ENCODE measurements at regions not wholly inside any gene's neighbourhood (a gene's known extent, or its start where the extent isn't known, plus 50 kb on each side); places are given as distances from the start of the nearest gene placed in this dataset.

DNA sequence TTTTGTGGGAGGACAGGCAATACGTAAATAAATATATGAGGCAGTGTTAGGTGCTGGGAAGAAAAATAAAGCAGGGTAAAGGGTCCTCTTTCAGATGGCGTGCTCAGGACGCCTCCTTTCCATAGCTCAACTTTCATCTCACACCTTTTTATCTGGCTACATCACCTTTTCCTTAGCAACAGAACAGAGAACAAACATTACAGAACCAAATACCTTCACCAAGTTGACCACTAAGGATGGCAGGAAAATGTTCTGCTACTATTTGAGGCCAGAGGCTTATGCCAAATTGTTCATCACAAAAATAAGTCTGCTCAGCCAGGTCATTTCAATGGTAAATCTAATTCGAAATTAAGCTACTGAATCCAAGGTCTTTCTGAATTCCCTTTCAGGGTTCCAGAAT lies 149.2 kb upstream of the C1orf21 start:
- WGBS (ENCODE audit: extremely low coverage, insufficient read length, low lambda C conversion rate) = no CpG with 5 or more reads among the region's 4 CpGs
- H2BK15ac ChIP-seq (ENCODE audit: low read depth, low read length) = no peak overlapping the region
- H3K56ac ChIP-seq (ENCODE audit: insufficient read length, low read depth, low read length) = no peak overlapping the region
- no peak overlapping the region for H2BK12ac ChIP-seq (ENCODE audit: insufficient read length, low read depth, low read length)
- no peak overlapping the region for H2BK20ac ChIP-seq (ENCODE audit: low read depth, low read length, poor library complexity, severe bottlenecking)
- no peak overlapping the region for H3K14ac ChIP-seq (ENCODE audit: insufficient read depth, low read length)
- Mint-ChIP-seq H3K4me3 (no peak overlapping the region), H3K27me3 (ENCODE audit: low read depth) (peaks cover 4% of the 10 kb centered on the region), H3K27ac (no peak overlapping the region), H3K4me1 (peaks cover 0 to under 1% of the 10 kb centered on the region in 2 experiments; a peak in 1 of 4 replicates), H3K9me3 (peaks cover 20 to 21% of the 10 kb centered on the region in 2 experiments), H3K36me3 (ENCODE audit: insufficient read depth in 1 of 3, low read depth in 3 of 3) (peaks cover 6 to 23% (median 8%) of the 10 kb centered on the region in 3 experiments; a peak in 6 of 7 replicates)
- no peak overlapping the region for H2BK5ac ChIP-seq (ENCODE audit: insufficient read length, low read length)
- no peak overlapping the region for H3T11ph ChIP-seq (ENCODE audit: low read length)
- no peak overlapping the region for H2AFZ ChIP-seq (ENCODE audit: low read length)
- H3K4me1 ChIP-seq (ENCODE audit: insufficient read depth, low read length) = no peaks in the 10 kb centered on the region
- H4K20me1 ChIP-seq (ENCODE audit: control insufficient read depth, insufficient read depth, insufficient read length) = no peaks in the 10 kb centered on the region
- no peaks in the 10 kb centered on the region for H3K23me2 ChIP-seq (ENCODE audit: insufficient read length, low read depth, low read length, poor library complexity, severe bottlenecking)
- H4K5ac ChIP-seq (ENCODE audit: insufficient read length, low read depth, low read length) = no peak overlapping the region
- no peaks in the 10 kb centered on the region for H3K9me3 ChIP-seq (ENCODE audit: control insufficient read depth, low read depth, low read length)
- TF ChIP-seq, protein P1, sequence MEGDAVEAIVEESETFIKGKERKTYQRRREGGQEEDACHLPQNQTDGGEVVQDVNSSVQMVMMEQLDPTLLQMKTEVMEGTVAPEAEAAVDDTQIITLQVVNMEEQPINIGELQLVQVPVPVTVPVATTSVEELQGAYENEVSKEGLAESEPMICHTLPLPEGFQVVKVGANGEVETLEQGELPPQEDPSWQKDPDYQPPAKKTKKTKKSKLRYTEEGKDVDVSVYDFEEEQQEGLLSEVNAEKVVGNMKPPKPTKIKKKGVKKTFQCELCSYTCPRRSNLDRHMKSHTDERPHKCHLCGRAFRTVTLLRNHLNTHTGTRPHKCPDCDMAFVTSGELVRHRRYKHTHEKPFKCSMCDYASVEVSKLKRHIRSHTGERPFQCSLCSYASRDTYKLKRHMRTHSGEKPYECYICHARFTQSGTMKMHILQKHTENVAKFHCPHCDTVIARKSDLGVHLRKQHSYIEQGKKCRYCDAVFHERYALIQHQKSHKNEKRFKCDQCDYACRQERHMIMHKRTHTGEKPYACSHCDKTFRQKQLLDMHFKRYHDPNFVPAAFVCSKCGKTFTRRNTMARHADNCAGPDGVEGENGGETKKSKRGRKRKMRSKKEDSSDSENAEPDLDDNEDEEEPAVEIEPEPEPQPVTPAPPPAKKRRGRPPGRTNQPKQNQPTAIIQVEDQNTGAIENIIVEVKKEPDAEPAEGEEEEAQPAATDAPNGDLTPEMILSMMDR (conservative IDR thresholded peaks at IDR 0.05) = no peak
- no peaks in the 10 kb centered on the region for H3K79me1 ChIP-seq (ENCODE audit: insufficient read depth, low read depth, low read length, poor library complexity, severe bottlenecking)
- H3K4ac ChIP-seq (ENCODE audit: low read depth, low read length) = no peak overlapping the region
- no peak overlapping the region for H3K4me2 ChIP-seq (ENCODE audit: insufficient read depth, insufficient read length, low read length)
- H4K8ac ChIP-seq (replicated peaks; ENCODE audit: insufficient read length, low read depth, low read length) = no peak overlapping the region
- no peak overlapping the region for H2BK120ac ChIP-seq (ENCODE audit: low read depth, low read length, poor library complexity, severe bottlenecking)
- no peak overlapping the region for H4K91ac ChIP-seq (ENCODE audit: insufficient read length, low read depth, low read length)
- H3K9ac ChIP-seq (ENCODE audit: extremely low read depth, insufficient read length, low read length) = no peak overlapping the region
- H3K23ac ChIP-seq (ENCODE audit: insufficient read length, low read depth, low read length) = no peak overlapping the region
- H3K79me2 ChIP-seq (ENCODE audit: insufficient read depth, low read length) = no peaks in the 10 kb centered on the region
- H3K27ac ChIP-seq (ENCODE audit: insufficient read length, low read depth, low read length) = no peak overlapping the region
- no peaks in the 10 kb centered on the region for H3K27me3 ChIP-seq (ENCODE audit: insufficient read depth, low read length)
- no peak for DNase-seq
- no peak overlapping the region for H3K18ac ChIP-seq (ENCODE audit: insufficient read length, low read depth, low read length)
- H2AK5ac ChIP-seq (ENCODE audit: insufficient read length, low read length) = no peak overlapping the region
